HG03135 (cell line): ENCODE measurements at regions not wholly inside any gene's neighbourhood (a gene's known extent, or its start where the extent isn't known, plus 50 kb on each side); places are given as distances from the start of the nearest gene placed in this dataset.

Experiments
- ATAC-seq: cut with Tn5 transposase; IDR thresholded peaks from one replicate; pipeline ENCODE4 v1.9.1; 2021; ENCODE audit warnings: mild to moderate bottlenecking, moderate library complexity; ENCODE audit not compliant: unreplicated experiment

DNA sequence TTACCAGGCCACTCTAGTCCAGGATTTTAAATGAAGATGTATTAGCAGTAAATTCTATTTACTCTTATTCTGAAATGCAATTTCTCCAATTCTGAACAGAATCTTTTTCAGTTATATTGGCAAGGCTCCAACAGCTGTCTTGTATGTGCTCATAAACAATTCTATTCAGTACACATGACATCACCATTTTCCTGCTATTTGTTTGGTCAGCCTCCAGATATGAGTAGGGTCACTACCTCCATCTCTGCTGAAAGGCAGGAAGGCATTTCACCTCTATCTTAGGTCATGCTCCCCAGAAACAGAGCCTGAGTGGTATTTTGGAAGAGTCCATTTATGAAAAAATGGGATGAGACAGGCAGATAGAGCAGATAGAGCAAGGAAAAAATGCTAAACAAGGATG, 151.1 kb upstream of the ADGRL3 start:
- no peak for ATAC-seq

DNA sequence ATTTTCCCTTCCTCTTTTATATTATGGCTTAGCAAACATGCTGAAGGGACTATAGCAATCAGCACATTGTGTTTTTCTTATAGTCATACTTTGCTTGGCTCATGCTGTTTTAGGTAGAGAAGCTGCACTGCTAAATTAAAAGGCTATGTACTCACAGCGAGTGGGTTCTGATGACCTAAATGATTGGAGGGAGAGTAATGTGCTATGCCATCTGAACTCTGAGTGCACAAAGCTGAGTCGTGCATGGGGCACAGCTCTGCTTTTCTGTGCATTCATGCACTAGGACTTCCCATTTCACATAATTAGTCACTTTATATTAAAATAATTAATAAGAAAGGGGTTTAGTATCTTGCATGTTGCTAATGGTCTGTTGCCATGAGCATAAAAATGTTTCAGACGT, 132.7 kb upstream of the ADGRL3 start:
- ATAC-seq, result no peak

DNA sequence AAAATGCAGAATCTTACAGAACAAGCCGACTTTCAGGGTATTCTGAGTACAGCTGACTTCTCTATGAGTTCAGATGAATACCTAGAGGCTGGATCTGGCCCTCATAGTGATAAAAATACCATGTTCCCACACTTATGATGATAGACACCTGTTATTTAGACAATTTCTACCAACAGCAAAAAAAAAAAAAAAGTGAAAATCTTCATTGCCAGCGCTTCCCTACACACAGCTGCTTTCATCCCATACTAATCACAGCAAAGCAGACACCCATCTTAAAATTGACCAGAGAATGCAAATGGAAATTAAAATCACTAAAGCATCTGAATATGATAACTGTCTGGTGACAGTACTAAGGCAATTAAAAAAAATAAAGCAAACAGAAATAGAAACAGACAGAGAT, 132.1 kb upstream of the ADGRL3 start:
- ATAC-seq, result no peak

DNA sequence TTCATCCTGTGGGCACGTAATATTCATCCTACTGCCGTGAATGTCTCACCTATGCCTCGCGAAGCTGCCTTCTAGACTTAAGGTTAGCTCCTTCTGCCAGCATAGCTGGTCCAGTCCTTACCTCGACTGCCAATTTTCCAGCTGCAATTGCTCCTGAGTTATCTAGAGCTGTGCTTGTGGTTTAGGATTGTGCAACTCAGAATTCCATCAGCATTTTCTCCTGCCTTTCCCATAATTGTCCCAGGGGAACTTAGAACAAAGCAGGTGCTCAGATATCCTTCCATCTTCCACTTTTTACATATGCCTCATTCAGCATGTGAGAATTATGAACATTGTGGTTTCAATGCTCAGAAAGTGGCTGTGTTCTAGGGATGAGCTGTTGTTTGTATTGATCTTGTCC, 131.4 kb upstream of the ADGRL3 start:
- ATAC-seq, result no peak

DNA sequence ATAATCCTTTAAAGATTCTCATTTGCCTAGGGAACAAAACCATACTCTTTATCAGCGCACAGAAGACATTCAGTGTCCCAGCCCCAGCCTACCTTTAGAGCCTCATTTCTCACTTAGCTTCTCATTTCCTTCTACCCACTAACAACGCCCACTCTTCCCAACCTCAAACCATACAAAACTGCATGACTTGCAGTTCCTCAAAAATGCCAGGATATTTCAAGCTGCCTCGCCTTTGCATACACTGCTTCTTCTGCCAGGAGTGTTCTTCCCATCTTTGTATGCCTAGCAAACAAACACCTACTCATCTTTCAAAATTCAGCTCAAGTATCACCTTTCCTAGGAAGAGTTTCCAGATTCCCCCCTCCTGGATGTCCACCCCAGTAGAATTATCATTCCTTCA, 129.9 kb upstream of the ADGRL3 start:
- ATAC-seq, result no peak

DNA sequence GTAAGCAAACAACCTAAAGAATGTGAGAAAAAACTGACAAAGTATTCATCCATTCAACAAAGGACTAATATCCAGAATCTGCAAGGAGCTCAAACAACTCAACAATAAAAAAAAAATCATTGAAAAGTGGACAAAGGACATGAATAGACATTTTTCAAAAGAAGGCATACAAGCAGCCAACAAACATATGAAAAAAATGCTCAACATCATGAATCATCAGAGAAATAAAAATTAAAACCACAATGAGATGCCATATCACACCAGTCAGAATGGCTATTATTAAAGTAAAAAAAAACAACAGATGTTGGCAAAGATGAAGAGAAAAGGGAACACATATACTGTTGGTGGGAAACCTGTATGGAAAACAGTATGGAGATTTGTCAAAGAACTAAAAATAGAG, 120.7 kb upstream of the ADGRL3 start:
- no peak for ATAC-seq

DNA sequence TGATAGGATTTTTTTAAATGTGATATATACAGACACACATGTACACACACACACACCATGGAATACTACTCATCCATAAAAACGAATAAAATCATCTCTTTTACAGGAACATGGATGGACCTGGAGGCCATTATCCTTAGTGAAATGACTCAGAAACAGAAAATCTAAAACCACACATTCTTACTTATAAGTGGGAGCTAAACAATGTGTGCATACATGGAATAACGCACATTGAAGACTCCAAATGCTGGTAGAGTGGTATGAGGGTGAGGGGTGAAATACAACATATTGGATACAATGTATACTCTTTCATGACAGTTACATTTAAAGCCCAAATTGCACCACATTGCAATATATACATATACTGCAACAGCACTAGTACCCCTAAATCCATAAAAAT, 120.2 kb upstream of the ADGRL3 start:
- ATAC-seq, result no peak

DNA sequence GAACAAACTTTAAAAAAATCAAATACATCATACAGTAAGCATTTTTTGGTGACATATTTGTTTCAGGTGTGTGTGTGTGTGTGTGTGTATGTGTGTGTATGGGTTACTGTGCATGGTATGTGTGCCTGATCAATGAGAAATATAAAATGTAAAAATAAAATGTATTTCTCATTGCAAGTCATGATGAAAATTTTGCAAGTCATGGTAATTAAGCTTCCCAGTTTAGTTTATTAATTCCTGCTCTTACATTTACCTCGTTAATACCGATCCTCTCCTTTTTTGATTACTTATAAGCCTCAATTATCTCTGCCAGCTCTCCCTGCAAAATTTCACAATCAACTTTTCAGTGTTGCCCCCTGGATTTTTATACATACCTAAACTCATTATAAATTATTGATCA, 114.6 kb upstream of the ADGRL3 start:
- ATAC-seq, result no peak

DNA sequence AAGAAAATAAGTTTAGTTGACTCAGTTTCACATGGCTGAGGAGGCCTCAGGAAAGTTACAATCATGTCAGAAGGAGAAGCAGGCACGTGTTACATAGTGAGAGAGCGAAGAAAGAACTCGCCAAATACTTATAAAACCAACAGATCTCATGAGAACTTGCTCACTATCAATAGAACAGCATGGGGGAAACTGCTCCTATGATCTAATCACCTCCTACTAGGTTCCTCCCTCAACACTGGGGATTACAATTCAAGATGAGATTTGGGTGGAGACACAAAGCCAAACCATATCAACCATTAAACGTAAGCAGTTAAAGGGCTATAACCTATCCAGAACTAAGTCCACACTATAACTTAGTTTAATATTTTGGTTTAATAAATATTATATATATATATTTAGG, 113.8 kb upstream of the ADGRL3 start:
- ATAC-seq, result no peak

DNA sequence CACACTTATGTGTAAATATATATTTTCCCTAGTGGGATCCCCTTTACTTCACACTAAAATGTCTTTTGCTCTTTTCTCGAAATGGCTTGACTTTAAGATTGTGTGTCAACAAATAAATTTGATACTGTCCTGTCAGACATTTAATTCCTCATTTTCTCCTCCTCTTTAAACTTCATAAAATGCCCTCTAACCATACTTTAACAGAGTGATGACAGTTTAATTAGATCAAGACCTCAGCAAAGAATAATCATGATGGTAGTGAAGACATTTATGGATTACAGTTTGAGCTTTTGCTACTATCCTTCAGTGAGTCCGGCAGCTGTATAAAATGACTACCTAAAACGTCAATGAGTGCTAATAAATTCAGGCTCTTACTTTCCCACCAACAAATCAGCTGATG, 113.1 kb upstream of the ADGRL3 start:
- no peak for ATAC-seq

DNA sequence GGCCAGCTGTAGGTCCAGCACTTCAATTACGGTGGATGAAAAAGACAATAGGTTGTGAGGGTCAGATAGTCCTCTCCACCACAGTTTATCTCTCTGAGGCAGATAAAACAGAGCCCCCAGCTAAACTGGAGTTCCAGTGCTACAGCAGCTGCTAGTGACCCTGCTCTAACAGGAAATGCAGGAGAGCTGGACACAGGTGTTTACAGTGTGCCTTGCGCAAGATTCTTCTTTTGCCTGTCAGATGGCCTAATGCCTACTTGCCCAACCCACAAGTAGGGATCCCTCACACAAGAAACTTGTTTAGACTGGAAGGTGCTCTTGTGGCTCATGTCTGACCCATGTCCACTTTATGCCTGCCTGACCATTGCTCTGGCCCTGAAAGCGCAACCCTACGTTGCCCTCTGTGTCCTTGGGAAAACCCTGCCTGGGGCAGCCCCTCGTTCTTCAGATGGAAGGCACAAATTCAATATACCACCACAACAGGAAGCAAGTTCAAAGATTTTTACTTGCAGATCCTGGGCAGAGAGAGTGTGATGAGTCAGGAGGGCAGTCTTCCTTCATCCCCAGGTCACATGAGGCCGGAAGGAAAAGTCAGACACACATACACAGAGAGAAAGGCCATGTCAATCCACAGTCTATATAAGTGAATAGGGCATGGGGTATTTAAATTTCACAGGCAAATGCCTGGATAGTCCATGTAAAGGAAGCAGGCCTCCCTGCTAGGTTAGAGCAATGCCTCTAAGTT, 105.1 kb upstream of the ADGRL3 start:
- no peak for ATAC-seq

DNA sequence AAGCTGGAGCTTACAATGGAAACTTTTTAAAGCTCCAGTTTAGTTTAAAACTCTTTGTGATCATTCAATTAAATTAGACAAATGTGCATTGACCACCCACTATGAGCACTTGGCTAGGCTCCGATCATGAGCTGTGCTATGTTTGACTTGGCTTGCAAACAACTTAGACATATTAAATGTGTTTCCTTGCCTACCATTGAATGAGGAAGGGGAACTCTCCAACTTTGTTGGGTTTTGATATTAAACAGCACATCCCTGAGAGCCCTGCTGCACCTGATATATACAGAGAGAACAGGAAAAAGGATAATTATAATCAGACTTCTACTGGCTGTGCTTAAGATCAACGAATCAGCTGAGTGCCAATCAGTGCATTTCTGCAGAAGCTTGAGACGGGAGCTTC, 71.4 kb upstream of the ADGRL3 start:
- ATAC-seq, result no peak

DNA sequence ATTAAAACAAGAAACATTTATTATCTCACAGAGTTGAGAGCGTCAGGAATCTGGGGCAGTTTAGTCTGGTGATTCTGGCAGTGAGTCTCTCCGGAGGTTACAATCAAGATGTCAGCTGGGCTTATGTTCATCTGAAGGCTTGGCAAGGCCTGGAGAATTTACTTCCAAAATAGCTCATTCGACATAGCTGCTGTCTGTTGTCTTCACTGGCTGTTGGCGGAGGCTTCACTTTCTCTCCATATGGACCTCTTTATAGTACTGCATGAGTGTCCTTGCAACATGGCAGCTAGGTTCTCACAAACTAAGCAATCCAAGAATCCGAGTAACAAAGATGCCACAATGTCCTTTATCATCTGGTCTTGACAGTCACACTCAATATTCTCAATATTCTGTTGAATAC, 70.2 kb upstream of the ADGRL3 start:
- no peak for ATAC-seq

DNA sequence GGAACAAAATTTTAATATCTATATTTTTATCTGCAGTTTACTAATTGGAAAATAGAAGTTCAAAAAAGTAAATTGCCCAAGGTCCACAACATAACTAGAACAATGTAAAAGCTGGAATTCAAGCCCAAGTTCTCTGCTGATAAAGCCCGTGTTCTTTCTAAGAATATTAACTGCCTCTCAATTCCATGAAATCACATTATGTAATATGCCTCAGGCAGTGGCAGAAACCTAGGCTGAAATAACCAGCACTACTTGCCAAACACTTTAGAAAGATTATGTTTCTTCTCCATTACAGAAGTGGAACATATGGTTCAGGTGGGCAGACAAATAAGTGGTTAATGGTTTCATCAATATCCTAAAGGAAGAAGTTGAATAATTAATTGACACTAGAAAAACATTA, 56.7 kb upstream of the ADGRL3 start:
- ATAC-seq, result no peak

DNA sequence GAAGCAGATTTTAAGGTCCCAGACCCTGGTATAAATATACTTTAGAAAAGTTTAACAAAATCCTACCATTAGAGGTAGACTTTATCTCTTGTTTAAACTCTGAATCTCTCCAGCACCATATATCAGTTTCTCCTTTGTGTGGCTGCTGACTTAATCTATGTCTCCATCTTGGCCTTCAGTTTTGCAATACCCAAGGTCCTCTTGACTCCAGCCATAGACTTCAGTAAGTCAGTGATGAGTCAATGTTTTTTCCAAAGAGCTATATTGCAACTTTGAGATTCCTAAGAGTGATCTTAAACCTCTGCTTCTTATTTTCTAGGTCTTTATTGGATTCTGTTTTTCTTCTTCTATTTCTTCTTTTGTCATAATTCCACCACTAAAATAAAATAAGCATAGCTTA, 50.8 kb upstream of the ADGRL3 start:
- no peak for ATAC-seq
